Choroid plexus epithelial cell (primary cell): ENCODE measurements at regions not wholly inside any gene's neighbourhood (a gene's known extent, or its start where the extent isn't known, plus 50 kb on each side); places are given as distances from the start of the nearest gene placed in this dataset.

Source experiments
- DNase-seq: peaks from one replicate; pipeline ENCODE4 v3.0.0-alpha.2; 2010; ENCODE audit warnings: low read depth
- H3K4me3 ChIP-seq: 2 replicates; pipeline ENCODE4 v1.5.1; 2011; ENCODE audit warnings: low read depth, mild to moderate bottlenecking, control low read depth, low read length, moderate library complexity
- CTCF ChIP-seq: conservative IDR thresholded peaks from 2 replicates; pipeline ENCODE4 v1.5.1; 2011; ENCODE audit warnings: low read depth, mild to moderate bottlenecking, control low read depth, inconsistent platforms, low read length, moderate library complexity

- TF ChIP-seq CTCF: no peak
- no peak for DNase-seq
- H3K4me3 ChIP-seq: no peak overlapping the region
These were observed 395.9 kb downstream of the LRATD1 start for GRCh38 chr2:15028406-15028805.

GRCh38 chr2:15031745-15032240 lies 399.3 kb downstream of the LRATD1 start:
- H3K4me3 ChIP-seq: no peak overlapping the region
- DNase-seq: no peak
- no peak for TF ChIP-seq CTCF

DNA sequence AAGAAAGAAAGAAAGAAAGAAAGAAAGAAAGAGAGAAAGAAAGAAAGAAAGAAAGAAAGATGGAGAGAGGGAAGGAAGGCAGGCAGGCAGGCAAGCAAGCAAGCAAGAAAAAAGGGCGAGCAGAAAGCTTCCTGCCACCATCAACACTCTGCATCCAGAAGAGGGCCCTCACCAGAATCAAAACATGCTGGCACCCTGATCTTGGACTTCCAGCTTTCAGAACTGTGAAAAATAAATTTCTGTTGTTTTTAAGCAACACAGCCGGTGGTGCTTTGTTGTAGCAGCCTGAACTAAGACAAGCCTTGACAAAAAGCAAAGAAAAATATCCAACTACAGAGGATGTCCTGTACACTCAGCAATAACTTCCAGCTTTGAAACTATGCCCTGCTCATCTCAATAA lies 401.7 kb downstream of the LRATD1 start:
- no peak for TF ChIP-seq CTCF

GRCh38 chr2:15034860-15035259 lies 402.3 kb downstream of the LRATD1 start:
- H3K4me3 ChIP-seq: no peak overlapping the region
- TF ChIP-seq CTCF: no peak
- DNase-seq: no peak

More for the DNA sequence above, 401.7 kb downstream of the LRATD1 start:
- H3K4me3 ChIP-seq: no peak overlapping the region
- DNase-seq: no peak

DNA sequence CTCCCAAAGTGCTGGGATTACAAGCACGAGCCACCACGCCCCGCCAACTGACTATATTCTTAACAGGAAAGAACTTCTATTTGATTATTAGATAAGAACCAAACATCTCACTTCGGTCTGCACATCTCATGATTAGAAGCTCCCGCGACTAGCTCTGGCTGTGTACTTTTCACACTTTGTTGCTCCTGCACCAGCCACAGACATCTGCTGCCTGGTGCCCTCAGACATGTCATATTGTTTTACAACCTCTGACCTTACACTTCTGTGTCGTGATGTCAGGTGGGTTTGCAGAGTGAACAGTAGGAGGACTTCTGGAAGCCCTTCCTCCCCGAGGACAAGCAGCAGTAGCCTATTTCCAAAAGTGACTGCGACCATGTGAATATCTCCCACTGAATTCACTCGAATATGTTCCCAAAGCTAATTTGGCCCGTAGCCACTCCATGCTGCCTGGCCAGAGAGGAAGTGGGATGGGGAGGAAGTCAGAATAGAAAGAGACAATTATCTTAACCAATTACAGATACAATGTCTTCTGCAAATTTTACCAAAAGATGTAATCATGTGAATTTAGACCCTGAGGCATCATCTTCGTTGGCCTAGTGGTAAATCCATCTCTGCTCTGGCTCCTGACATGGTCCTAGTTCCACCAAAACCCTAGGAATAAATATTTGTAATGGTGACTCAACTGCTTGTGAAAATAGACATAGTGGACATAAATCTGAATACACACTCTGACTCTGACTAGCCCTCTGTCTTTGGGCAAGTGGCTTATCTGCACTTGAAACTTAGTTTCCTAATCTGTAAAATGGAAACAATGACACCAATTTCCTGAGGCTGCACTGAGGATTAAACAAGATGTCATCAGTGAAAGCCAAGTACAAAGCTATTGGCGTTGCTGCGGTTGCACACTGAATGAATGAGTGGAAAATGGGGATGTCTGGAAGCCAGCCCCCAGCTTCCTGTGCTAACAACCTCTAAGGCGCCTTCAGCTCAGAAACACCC lies 406.1 kb downstream of the LRATD1 start:
- no peak for TF ChIP-seq CTCF
- H3K4me3 ChIP-seq: no peak overlapping the region
- no peak for DNase-seq

GRCh38 chr2:15040429-15041084 lies 408.0 kb downstream of the LRATD1 start:
- TF ChIP-seq CTCF: no peak
- no peak for DNase-seq
- no peak overlapping the region for H3K4me3 ChIP-seq
